GM21825 (cell line): ENCODE measurements at regions not wholly inside any gene's neighbourhood (a gene's known extent, or its start where the extent isn't known, plus 50 kb on each side); places are given as distances from the start of the nearest gene placed in this dataset.
"Not testable (repeated sequence)": the region's sequence is repeated elsewhere in the genome, so short reads cannot be mapped to it uniquely, and the experiment has no call there.

Experiments used
- ATAC-seq: cut with Tn5 transposase; IDR thresholded peaks from one replicate; pipeline ENCODE4 v1.9.1; 2021; ENCODE audit warnings: mild to moderate bottlenecking, moderate library complexity; ENCODE audit not compliant: unreplicated experiment

GRCh38 chr3:90180096-90180495 is 1072.7 kb downstream of the EPHA3 start:
- ATAC-seq = no peak

- no peak for ATAC-seq
These were observed 1073.1 kb downstream of the EPHA3 start for GRCh38 chr3:90180543-90180942.

GRCh38 chr3:90182291-90182976 is 1075.0 kb downstream of the EPHA3 start:
- peak; percentile 76 for ATAC-seq

- no peak for ATAC-seq
These were observed 1077.4 kb downstream of the EPHA3 start for GRCh38 chr3:90184861-90185260.

GRCh38 chr3:90197383-90197782 is 1090.0 kb downstream of the EPHA3 start:
- not testable (repeated sequence) for ATAC-seq

- ATAC-seq = not testable (repeated sequence)
These were observed 1095.5 kb downstream of the EPHA3 start for GRCh38 chr3:90202931-90203330.

GRCh38 chr3:90206482-90206881 is 1099.1 kb downstream of the EPHA3 start:
- ATAC-seq = not testable (repeated sequence)

GRCh38 chr3:90207353-90208097 is 1100.1 kb downstream of the EPHA3 start:
- not testable (repeated sequence) for ATAC-seq

GRCh38 chr3:90221900-90222299 is 1114.5 kb downstream of the EPHA3 start:
- no peak for ATAC-seq

GRCh38 chr3:90241481-90241880 is 1134.1 kb downstream of the EPHA3 start:
- ATAC-seq = no peak

- ATAC-seq = no peak
These were observed 1145.7 kb downstream of the EPHA3 start for GRCh38 chr3:90253131-90253530.

GRCh38 chr3:90261481-90262433 is 1154.3 kb downstream of the EPHA3 start:
- no peak for ATAC-seq
